HEK293 (cell line): ENCODE measurements at regions not wholly inside any gene's neighbourhood (a gene's known extent, or its start where the extent isn't known, plus 50 kb on each side); places are given as distances from the start of the nearest gene placed in this dataset.

Experiments used
- CTCF ChIA-PET: fragments of 350-600 bp; formaldehyde crosslinking; extraction: SDS; loops from one replicate; lab custom pipeline; 2021; ENCODE audit warnings: antibody characterized with exemption; lab: Yijun Ruan, JAX
- POLR2A ChIA-PET: fragments of 300-600 bp; formaldehyde crosslinking; extraction: SDS; loops from one replicate; lab custom pipeline; 2020; ENCODE audit warnings: antibody characterized with exemption, inconsistent platforms; lab: Yijun Ruan, JAX
- H3K27ac ChIP-seq: fragments of 200-500 bp; sonication (Bioruptor generic); 2 replicates; pipeline ENCODE4 v1.5.1; 2014; ENCODE audit warnings: low read depth, low read length, control low read depth, inconsistent platforms; ENCODE audit errors: extremely low read depth
- H3K36me3 ChIP-seq, 2 experiments: fragments of 200-500 bp in 1 of 2; sonication (Bioruptor generic) in 1 of 2; 1 replicate in 1 of 2; 2 replicates in 1 of 2; pipeline ENCODE4 v1.5.1; 2014 to 2017; ENCODE audit warnings: inconsistent platforms in 2 of 2, low read length in 2 of 2; ENCODE audit not compliant: control insufficient read depth in 2 of 2, insufficient read depth in 1 of 2
- H3K4me1 ChIP-seq: fragments of 200-500 bp; sonication (Bioruptor generic); 2 replicates; pipeline ENCODE4 v1.5.1; 2014; ENCODE audit warnings: mild to moderate bottlenecking, low read length, inconsistent platforms; ENCODE audit not compliant: control insufficient read depth, insufficient read depth
- H3K4me3 ChIP-seq: 2 replicates; pipeline ENCODE4 v1.5.1; 2011; ENCODE audit warnings: low read depth, mild to moderate bottlenecking, control low read depth, low read length, moderate library complexity
- H3K9me3 ChIP-seq: fragments of 200-500 bp; sonication (Bioruptor generic); 2 replicates; pipeline ENCODE4 v1.5.1; 2014; ENCODE audit warnings: low read depth, low read length, inconsistent platforms; ENCODE audit not compliant: control insufficient read depth, insufficient read depth
- EGR2 ChIP-seq: fragments of 450-650 bp; formaldehyde crosslinking; IDR thresholded peaks from 2 replicates; pipeline ENCODE4 v1.5.1; 2016; ENCODE audit warnings: low read depth, missing biosample characterization, missing genetic modification characterization
- HOXA7 ChIP-seq: sonication (generic); formaldehyde crosslinking; IDR thresholded peaks from 2 replicates; pipeline ENCODE4 v1.8.1; 2022; ENCODE audit warnings: missing genetic modification reagents, borderline replicate concordance
- KLF16 ChIP-seq: fragments of 450-650 bp; formaldehyde crosslinking; IDR thresholded peaks from 2 replicates; pipeline ENCODE4 v1.5.1; 2017; ENCODE audit warnings: missing biosample characterization, missing genetic modification characterization
- PRDM1 ChIP-seq: fragments of 450-650 bp; formaldehyde crosslinking; IDR thresholded peaks from 2 replicates; pipeline ENCODE4; 2016; ENCODE audit warnings: missing biosample characterization, missing genetic modification characterization
- ZBTB20 ChIP-seq: fragments of 450-650 bp; formaldehyde crosslinking; IDR thresholded peaks from 2 replicates; pipeline ENCODE4 v1.5.1; 2016; ENCODE audit warnings: missing biosample characterization, missing genetic modification characterization
- ZIC2 ChIP-seq: fragments of 450-650 bp; formaldehyde crosslinking; IDR thresholded peaks from 2 replicates; pipeline ENCODE4 v1.5.1; 2016; ENCODE audit warnings: missing biosample characterization, missing genetic modification characterization
- ZNF10 ChIP-seq: fragments of 450-650 bp; formaldehyde crosslinking; IDR thresholded peaks from 2 replicates; pipeline ENCODE4 v1.5.1; 2017; ENCODE audit warnings: missing biosample characterization, missing genetic modification characterization
- ZNF140 ChIP-seq: fragments of 450-650 bp; formaldehyde crosslinking; IDR thresholded peaks from 2 replicates; pipeline ENCODE4 v1.5.1; 2016; ENCODE audit warnings: missing biosample characterization, missing genetic modification characterization
- ZNF155 ChIP-seq: fragments of 450-650 bp; formaldehyde crosslinking; IDR thresholded peaks from 2 replicates; pipeline ENCODE4 v1.5.1; 2016; ENCODE audit warnings: missing biosample characterization, missing genetic modification characterization
- ZNF2 ChIP-seq: fragments of 450-650 bp; formaldehyde crosslinking; IDR thresholded peaks from 2 replicates; pipeline ENCODE4 v1.5.1; 2016; ENCODE audit warnings: missing biosample characterization, missing genetic modification characterization
- ZNF202 ChIP-seq: fragments of 450-650 bp; formaldehyde crosslinking; IDR thresholded peaks from 2 replicates; pipeline ENCODE4 v1.5.1; 2016; ENCODE audit warnings: missing biosample characterization, missing genetic modification characterization, borderline replicate concordance
- ZNF311 ChIP-seq: fragments of 450-650 bp; formaldehyde crosslinking; IDR thresholded peaks from 2 replicates; pipeline ENCODE4 v1.5.1; 2017; ENCODE audit warnings: missing biosample characterization, missing genetic modification characterization, borderline replicate concordance
- ZNF391 ChIP-seq: fragments of 450-650 bp; formaldehyde crosslinking; IDR thresholded peaks from 2 replicates; pipeline ENCODE4 v1.5.1; 2016; ENCODE audit warnings: low read depth, missing biosample characterization, missing genetic modification characterization, borderline replicate concordance
- ZNF426 ChIP-seq: fragments of 450-650 bp; formaldehyde crosslinking; IDR thresholded peaks from 2 replicates; pipeline ENCODE4 v1.5.1; 2017; ENCODE audit warnings: missing biosample characterization, missing genetic modification characterization, mild to moderate bottlenecking, inconsistent platforms, moderate library complexity
- ZNF529 ChIP-seq: fragments of 450-650 bp; formaldehyde crosslinking; IDR thresholded peaks from 2 replicates; pipeline ENCODE4 v1.5.1; 2017; ENCODE audit warnings: missing genetic modification characterization, missing biosample characterization; ENCODE audit not compliant: insufficient replicate concordance
- ZNF548 ChIP-seq: fragments of 450-650 bp; formaldehyde crosslinking; IDR thresholded peaks from 2 replicates; pipeline ENCODE4 v1.5.1; 2016; ENCODE audit warnings: missing biosample characterization, missing genetic modification characterization
- ZNF555 ChIP-seq: fragments of 450-650 bp; formaldehyde crosslinking; conservative IDR thresholded peaks from 2 replicates; pipeline ENCODE4 v1.5.1; 2017; ENCODE audit warnings: missing biosample characterization, mild to moderate bottlenecking, missing genetic modification characterization, inconsistent platforms
- ZNF596 ChIP-seq: fragments of 450-650 bp; IDR thresholded peaks from 2 replicates; pipeline ENCODE4 v1.5.0; 2018; ENCODE audit warnings: missing biosample characterization, mild to moderate bottlenecking, missing genetic modification characterization, moderate library complexity
- ZNF624 ChIP-seq: fragments of 450-650 bp; formaldehyde crosslinking; IDR thresholded peaks from 2 replicates; pipeline ENCODE4 v1.5.1; 2017; ENCODE audit warnings: missing biosample characterization, missing genetic modification characterization
- ZNF707 ChIP-seq: fragments of 450-650 bp; formaldehyde crosslinking; IDR thresholded peaks from 2 replicates; pipeline ENCODE4 v1.5.1; 2016; ENCODE audit warnings: missing biosample characterization, missing genetic modification characterization
- ZNF837 ChIP-seq: fragments of 450-650 bp; formaldehyde crosslinking; IDR thresholded peaks from 2 replicates; pipeline ENCODE4 v1.5.1; 2016; ENCODE audit warnings: missing biosample characterization, missing genetic modification characterization
- ZSCAN16 ChIP-seq: fragments of 450-650 bp; formaldehyde crosslinking; IDR thresholded peaks from 2 replicates; pipeline ENCODE4 v1.5.1; 2016; ENCODE audit warnings: missing biosample characterization, missing genetic modification characterization
- ZSCAN23 ChIP-seq: fragments of 450-650 bp; formaldehyde crosslinking; IDR thresholded peaks from 2 replicates; pipeline ENCODE4 v1.5.1; 2016; ENCODE audit warnings: missing biosample characterization, missing genetic modification characterization
- TF ChIP-seq, protein P1 (sequence below): fragments of 450-650 bp; formaldehyde crosslinking; IDR thresholded peaks from 2 replicates; pipeline ENCODE4 v1.5.1; 2016; ENCODE audit warnings: missing biosample characterization, missing genetic modification characterization
- TF ChIP-seq, protein P2 (sequence below): fragments of 450-650 bp; formaldehyde crosslinking; IDR thresholded peaks from 2 replicates; pipeline ENCODE4 v1.5.1; 2016; ENCODE audit warnings: missing biosample characterization, missing genetic modification characterization, borderline replicate concordance
- TF ChIP-seq, protein P3 (sequence below): fragments of 450-650 bp; formaldehyde crosslinking; optimal IDR thresholded peaks from 2 replicates; pipeline ENCODE3; 2016; ENCODE audit warnings: missing biosample characterization, mild to moderate bottlenecking, missing genetic modification characterization
- TF ChIP-seq, protein P4 (sequence below): fragments of 450-650 bp; formaldehyde crosslinking; IDR thresholded peaks from 2 replicates; pipeline ENCODE4 v1.5.1; 2017; ENCODE audit warnings: missing biosample characterization, missing genetic modification characterization
- TF ChIP-seq, protein P5 (sequence below): fragments of 450-650 bp; formaldehyde crosslinking; IDR thresholded peaks from 2 replicates; pipeline ENCODE4 v1.5.1; 2016; ENCODE audit warnings: missing biosample characterization, missing genetic modification characterization
- TF ChIP-seq, protein P6 (sequence below): fragments of 450-650 bp; formaldehyde crosslinking; IDR thresholded peaks from 2 replicates; pipeline ENCODE4; 2016; ENCODE audit warnings: missing biosample characterization, missing genetic modification characterization

DNA sequence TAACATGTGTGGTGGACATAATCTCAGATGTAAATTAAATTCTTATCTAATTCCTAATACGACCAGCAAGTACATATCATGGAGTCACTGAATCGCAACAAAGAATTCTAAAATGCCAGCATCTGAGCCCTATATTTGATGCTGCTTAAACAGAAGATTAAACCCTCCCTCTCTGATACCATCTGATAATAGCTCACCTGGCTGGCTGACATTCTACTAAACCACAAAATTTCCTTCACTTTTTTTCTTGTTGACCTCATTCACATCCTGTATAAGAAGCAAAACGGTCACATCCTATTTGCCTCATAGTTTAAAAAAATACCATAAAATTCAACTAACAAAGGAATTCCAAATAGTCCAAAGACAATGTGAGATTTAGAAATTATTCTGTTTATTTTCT is 371.6 kb upstream of the SLC8A1 start:
- Histone ChIP-seq H3K4me1 (no peaks in the 10 kb centered on the region), H3K9me3 (no peaks in the 10 kb centered on the region), H3K4me3 (no peak overlapping the region), H3K27ac (no peak overlapping the region), H3K36me3 (no peaks in the 10 kb centered on the region)
- TF ChIP-seq ZNF311 (tag by site-specific recombination) (no peak), ZNF2 (tag by site-specific recombination) (no peak), ZNF140 (tag by site-specific recombination) (no peak), HOXA7 (CRISPR knock-in tag) (no peak), ZNF548 (tag by site-specific recombination) (no peak), KLF16 (tag by site-specific recombination) (no peak), ZNF10 (tag by site-specific recombination) (no peak), ZNF707 (tag by site-specific recombination) (no peak), ZNF155 (no peak), ZBTB20 (tag by site-specific recombination) (no peak), ZIC2 (tag by site-specific recombination) (no peak), ZNF426 (tag by site-specific recombination) (no peak), ZNF391 (tag by site-specific recombination) (no peak), EGR2 (no peak), ZSCAN23 (no peak), ZNF529 (tag by site-specific recombination) (no peak)
- TF ChIP-seq, protein P1, sequence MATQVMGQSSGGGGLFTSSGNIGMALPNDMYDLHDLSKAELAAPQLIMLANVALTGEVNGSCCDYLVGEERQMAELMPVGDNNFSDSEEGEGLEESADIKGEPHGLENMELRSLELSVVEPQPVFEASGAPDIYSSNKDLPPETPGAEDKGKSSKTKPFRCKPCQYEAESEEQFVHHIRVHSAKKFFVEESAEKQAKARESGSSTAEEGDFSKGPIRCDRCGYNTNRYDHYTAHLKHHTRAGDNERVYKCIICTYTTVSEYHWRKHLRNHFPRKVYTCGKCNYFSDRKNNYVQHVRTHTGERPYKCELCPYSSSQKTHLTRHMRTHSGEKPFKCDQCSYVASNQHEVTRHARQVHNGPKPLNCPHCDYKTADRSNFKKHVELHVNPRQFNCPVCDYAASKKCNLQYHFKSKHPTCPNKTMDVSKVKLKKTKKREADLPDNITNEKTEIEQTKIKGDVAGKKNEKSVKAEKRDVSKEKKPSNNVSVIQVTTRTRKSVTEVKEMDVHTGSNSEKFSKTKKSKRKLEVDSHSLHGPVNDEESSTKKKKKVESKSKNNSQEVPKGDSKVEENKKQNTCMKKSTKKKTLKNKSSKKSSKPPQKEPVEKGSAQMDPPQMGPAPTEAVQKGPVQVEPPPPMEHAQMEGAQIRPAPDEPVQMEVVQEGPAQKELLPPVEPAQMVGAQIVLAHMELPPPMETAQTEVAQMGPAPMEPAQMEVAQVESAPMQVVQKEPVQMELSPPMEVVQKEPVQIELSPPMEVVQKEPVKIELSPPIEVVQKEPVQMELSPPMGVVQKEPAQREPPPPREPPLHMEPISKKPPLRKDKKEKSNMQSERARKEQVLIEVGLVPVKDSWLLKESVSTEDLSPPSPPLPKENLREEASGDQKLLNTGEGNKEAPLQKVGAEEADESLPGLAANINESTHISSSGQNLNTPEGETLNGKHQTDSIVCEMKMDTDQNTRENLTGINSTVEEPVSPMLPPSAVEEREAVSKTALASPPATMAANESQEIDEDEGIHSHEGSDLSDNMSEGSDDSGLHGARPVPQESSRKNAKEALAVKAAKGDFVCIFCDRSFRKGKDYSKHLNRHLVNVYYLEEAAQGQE (tag by site-specific recombination): no peak
- TF ChIP-seq, protein P2, sequence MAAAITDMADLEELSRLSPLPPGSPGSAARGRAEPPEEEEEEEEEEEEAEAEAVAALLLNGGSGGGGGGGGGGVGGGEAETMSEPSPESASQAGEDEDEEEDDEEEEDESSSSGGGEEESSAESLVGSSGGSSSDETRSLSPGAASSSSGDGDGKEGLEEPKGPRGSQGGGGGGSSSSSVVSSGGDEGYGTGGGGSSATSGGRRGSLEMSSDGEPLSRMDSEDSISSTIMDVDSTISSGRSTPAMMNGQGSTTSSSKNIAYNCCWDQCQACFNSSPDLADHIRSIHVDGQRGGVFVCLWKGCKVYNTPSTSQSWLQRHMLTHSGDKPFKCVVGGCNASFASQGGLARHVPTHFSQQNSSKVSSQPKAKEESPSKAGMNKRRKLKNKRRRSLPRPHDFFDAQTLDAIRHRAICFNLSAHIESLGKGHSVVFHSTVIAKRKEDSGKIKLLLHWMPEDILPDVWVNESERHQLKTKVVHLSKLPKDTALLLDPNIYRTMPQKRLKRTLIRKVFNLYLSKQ (tag by site-specific recombination): no peak
- TF ChIP-seq, protein P3, sequence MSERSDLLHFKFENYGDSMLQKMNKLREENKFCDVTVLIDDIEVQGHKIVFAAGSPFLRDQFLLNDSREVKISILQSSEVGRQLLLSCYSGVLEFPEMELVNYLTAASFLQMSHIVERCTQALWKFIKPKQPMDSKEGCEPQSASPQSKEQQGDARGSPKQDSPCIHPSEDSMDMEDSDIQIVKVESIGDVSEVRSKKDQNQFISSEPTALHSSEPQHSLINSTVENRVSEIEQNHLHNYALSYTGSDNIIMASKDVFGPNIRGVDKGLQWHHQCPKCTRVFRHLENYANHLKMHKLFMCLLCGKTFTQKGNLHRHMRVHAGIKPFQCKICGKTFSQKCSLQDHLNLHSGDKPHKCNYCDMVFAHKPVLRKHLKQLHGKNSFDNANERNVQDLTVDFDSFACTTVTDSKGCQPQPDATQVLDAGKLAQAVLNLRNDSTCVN: no peak
- TF ChIP-seq, protein P4, sequence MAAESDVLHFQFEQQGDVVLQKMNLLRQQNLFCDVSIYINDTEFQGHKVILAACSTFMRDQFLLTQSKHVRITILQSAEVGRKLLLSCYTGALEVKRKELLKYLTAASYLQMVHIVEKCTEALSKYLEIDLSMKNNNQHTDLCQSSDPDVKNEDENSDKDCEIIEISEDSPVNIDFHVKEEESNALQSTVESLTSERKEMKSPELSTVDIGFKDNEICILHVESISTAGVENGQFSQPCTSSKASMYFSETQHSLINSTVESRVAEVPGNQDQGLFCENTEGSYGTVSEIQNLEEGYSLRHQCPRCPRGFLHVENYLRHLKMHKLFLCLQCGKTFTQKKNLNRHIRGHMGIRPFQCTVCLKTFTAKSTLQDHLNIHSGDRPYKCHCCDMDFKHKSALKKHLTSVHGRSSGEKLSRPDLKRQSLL: no peak
- CTCF ChIA-PET: no interaction called here
- POLR2A ChIA-PET: no interaction called here

DNA sequence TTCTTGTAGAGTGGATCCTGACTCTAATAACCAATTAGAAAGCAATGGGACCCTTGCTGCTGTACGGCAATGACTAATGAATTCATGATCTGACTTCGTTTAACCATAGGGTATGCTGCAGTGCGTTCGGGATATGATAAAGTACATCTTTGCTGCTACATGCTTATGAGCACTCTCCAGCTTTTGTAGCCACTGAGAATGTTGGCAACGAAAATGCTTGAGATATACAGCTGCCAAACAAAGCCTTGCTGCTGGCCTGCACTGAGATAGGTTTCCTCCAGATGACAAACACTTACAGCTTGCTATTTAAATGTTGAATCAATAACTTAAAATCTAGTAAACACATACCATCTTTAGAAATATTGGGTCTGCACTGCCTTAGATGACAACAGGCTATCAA is 372.4 kb upstream of the SLC8A1 start:
- Histone ChIP-seq H3K4me1 (no peaks in the 10 kb centered on the region), H3K36me3 (no peaks in the 10 kb centered on the region), H3K4me3 (no peak overlapping the region), H3K27ac (no peak overlapping the region), H3K9me3 (no peaks in the 10 kb centered on the region)
- CTCF ChIA-PET: no interaction called here
- POLR2A ChIA-PET: no interaction called here
- TF ChIP-seq PRDM1 (tag by site-specific recombination) (no peak), ZNF837 (tag by site-specific recombination) (no peak), ZSCAN16 (tag by site-specific recombination) (no peak), ZNF624 (tag by site-specific recombination) (no peak), ZNF202 (tag by site-specific recombination) (no peak), ZNF596 (tag by site-specific recombination) (no peak), ZIC2 (tag by site-specific recombination) (no peak), ZNF555 (no peak)
- TF ChIP-seq, protein P5, sequence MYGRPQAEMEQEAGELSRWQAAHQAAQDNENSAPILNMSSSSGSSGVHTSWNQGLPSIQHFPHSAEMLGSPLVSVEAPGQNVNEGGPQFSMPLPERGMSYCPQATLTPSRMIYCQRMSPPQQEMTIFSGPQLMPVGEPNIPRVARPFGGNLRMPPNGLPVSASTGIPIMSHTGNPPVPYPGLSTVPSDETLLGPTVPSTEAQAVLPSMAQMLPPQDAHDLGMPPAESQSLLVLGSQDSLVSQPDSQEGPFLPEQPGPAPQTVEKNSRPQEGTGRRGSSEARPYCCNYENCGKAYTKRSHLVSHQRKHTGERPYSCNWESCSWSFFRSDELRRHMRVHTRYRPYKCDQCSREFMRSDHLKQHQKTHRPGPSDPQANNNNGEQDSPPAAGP (tag by site-specific recombination): no peak
- TF ChIP-seq, protein P6, sequence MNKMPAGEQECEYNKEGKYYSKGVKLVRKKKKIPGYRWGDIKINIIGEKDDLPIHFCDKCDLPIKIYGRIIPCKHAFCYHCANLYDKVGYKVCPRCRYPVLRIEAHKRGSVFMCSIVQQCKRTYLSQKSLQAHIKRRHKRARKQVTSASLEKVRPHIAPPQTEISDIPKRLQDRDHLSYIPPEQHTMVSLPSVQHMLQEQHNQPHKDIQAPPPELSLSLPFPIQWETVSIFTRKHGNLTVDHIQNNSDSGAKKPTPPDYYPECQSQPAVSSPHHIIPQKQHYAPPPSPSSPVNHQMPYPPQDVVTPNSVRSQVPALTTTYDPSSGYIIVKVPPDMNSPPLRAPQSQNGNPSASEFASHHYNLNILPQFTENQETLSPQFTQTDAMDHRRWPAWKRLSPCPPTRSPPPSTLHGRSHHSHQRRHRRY: no peak
